RWPE1 (cell line): ENCODE measurements at regions not wholly inside any gene's neighbourhood (a gene's known extent, or its start where the extent isn't known, plus 50 kb on each side); places are given as distances from the start of the nearest gene placed in this dataset.

Experiments
- CTCF ChIA-PET: fragments of 350-600 bp; sonication (Branson Sonifier 250); formaldehyde crosslinking; extraction: SDS; loops from one replicate; lab custom pipeline; 2021; lab: Yijun Ruan, JAX
- POLR2A ChIA-PET: fragments of 400-600 bp; formaldehyde crosslinking; extraction: SDS; loops from one replicate; lab custom pipeline; 2020; ENCODE audit warnings: antibody characterized with exemption; ENCODE audit not compliant: low non-redundant PET; lab: Yijun Ruan, JAX
- DNase-seq: peaks from one replicate; pipeline ENCODE4 v3.0.0; 2012; ENCODE audit warnings: low spot score
- H3K27ac ChIP-seq: fragments of 450-650 bp; 2 replicates; pipeline ENCODE4 v1.5.1; 2017
- TF ChIP-seq, protein P1 (sequence below): fragments of 450-650 bp; conservative IDR thresholded peaks from 2 replicates; pipeline ENCODE4 v1.5.1; 2017; ENCODE audit warnings: low read depth, mild to moderate bottlenecking

DNA sequence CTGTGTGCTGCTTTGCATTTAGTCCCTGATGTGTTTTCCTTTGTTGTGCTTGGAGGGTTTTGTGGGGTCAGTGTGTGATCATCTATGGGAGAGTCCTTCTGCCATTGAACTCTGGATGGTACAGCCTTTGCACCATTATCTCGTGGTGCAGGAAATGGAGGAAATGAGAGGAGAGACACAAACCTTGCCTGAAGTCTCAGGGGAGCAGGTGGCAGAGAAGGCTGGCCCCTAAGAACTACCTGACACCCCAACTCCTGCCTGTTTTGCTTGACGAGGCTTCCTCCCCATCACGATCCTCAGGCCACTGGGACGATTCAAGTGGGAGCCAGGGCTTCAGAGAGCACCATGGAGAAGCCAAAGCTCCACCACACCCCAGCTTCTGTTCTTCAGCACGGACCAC is 1316.4 kb downstream of the TBC1D22A start:
- TF ChIP-seq, protein P1, sequence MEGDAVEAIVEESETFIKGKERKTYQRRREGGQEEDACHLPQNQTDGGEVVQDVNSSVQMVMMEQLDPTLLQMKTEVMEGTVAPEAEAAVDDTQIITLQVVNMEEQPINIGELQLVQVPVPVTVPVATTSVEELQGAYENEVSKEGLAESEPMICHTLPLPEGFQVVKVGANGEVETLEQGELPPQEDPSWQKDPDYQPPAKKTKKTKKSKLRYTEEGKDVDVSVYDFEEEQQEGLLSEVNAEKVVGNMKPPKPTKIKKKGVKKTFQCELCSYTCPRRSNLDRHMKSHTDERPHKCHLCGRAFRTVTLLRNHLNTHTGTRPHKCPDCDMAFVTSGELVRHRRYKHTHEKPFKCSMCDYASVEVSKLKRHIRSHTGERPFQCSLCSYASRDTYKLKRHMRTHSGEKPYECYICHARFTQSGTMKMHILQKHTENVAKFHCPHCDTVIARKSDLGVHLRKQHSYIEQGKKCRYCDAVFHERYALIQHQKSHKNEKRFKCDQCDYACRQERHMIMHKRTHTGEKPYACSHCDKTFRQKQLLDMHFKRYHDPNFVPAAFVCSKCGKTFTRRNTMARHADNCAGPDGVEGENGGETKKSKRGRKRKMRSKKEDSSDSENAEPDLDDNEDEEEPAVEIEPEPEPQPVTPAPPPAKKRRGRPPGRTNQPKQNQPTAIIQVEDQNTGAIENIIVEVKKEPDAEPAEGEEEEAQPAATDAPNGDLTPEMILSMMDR: no peak
- POLR2A ChIA-PET: no interaction called here
- CTCF ChIA-PET: no interaction called here
- no peak for DNase-seq
- no peak overlapping the region for H3K27ac ChIP-seq

DNA sequence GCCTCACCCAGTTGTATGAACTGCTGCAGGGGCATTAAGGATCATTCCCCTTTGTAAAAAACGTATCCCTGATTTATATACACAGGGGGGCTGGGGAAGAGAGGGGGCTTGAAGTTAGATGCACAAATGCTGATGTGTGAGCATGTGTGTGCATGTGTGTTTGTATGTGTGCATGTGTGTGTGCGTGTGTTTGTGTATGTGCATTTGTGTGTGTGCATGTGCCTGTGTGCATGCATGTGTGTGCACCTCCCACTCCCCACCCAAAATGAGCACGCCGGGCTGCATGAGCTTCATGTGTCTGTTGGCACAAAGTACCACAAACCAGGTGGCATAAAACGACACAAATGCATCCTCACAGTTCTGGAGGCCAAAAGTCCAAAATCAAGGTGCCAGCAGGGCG is 1315.2 kb downstream of the TBC1D22A start:
- POLR2A ChIA-PET: no interaction called here
- CTCF ChIA-PET: no interaction called here
- DNase-seq: no peak
- no peak overlapping the region for H3K27ac ChIP-seq
- TF ChIP-seq, protein P1: no peak

DNA sequence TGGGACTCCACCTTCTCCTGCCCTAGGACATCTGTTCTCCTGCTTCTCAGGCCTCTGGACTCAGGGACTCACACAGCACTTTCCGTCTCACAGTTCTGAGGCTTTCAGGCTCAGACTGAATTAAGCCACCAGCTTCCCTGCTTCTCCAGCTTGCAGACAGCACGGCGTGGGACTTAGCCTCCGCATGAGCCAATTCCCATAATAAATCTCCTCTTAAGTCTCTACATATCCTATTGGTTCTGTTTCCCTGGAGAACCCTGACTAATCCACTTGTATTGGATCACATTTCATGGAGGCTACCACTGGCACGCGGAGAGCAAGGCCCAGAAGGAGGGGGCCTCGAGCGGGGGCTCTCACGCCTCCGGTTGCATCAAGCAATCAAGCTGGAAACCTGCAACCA is 1313.6 kb downstream of the TBC1D22A start:
- DNase-seq: no peak
- CTCF ChIA-PET: interaction anchor here (0.6 kb wide), 1 partner anchor 235 kb away, joined by 4 read pairs; no protein-coding TSS in a partner anchor
- no peak overlapping the region for H3K27ac ChIP-seq
- TF ChIP-seq, protein P1: no peak
- POLR2A ChIA-PET: no interaction called here

DNA sequence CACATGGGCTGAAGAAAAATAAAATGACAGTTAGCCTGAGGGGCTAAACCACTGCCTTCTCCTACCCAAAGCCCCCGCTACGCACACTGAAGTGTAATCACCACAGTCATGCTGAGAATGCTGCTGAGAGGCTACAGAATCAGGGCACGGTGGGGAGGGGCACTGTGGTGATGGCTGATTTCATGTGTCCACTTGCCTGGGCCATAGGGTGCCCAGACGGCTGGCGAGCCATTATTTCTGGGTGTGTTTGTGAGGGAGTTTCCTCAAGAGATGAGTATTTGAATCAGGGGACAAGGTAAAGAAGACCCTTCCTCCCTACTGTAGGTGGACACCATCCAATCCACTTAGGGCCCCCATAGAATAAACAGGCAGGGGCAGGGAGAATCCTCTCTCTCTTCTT is 1313.2 kb downstream of the TBC1D22A start:
- no peak for DNase-seq
- POLR2A ChIA-PET: no interaction called here
- TF ChIP-seq, protein P1: no peak
- H3K27ac ChIP-seq: no peak overlapping the region
- CTCF ChIA-PET: no interaction called here

DNA sequence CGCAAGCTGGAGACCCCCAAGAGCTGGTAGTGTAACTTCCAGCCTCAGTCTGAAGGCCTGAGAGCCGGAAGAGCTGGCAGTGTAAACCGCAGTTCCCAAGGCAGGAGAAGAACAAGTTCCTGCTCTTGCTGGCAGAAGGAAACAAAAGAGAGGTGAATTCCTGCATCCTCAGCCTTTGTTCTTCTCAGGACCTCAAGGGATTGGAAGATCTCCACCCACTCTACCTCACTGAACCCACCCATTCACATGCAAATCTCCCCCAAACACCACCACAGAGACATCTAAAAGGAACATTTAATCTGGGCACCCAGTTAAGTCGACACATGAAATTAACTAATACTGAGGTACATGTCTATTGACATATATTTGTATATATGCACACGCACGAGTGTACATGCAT is 1310.3 kb downstream of the TBC1D22A start:
- no peak for DNase-seq
- H3K27ac ChIP-seq: no peak overlapping the region
- TF ChIP-seq, protein P1: no peak
- POLR2A ChIA-PET: no interaction called here
- CTCF ChIA-PET: no interaction called here

DNA sequence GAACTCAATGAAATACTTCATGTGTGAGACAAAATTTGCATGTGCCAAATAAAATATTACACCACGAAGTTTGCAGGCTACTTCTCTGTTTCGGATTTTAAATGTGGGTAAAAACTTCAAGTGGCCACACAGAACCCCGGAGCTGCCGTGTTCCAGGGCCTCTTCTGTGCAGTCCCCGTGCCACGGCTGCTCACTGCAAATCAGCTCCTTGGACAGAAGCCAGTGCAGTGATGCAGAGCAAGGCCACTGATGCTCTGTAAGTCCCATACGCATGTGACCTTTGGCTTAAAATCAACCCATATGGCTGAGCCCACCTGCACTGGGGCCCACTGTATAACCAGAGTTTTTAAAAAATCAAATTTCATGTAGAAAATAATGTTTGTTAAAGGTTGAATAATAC is 1309.4 kb downstream of the TBC1D22A start:
- TF ChIP-seq, protein P1: no peak
- ChIA-PET CTCF (no interaction called here), POLR2A (no interaction called here)
- DNase-seq: no peak
- H3K27ac ChIP-seq: no peak overlapping the region

DNA sequence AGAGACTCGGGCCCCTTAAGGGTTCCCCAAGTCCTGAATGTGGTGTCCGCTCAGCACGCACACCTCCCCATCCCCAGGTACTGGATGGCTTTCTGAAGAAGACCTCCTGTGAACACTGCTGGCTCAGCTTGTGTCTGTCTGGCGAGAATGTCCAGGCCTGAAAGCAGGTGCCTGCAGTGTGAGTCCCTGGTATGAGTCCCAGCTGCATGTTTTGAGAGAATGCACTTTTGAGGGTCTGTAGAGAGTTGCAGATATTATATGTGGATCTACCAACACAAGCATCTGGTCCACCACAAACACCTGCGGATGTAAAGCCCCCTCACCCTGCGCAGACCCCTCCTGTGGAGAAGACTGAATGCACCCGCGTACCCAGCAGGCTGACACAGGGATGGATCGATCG is 1308.9 kb downstream of the TBC1D22A start:
- H3K27ac ChIP-seq: no peak overlapping the region
- no peak for DNase-seq
- TF ChIP-seq, protein P1: no peak
- ChIA-PET POLR2A (no interaction called here), CTCF (no interaction called here)
